GM12891 (cell line): ENCODE measurements at regions not wholly inside any gene's neighbourhood (a gene's known extent, or its start where the extent isn't known, plus 50 kb on each side); places are given as distances from the start of the nearest gene placed in this dataset.

Experiments used
- DNase-seq: peaks from one replicate; pipeline ENCODE4 v3.0.0; 2011; ENCODE audit warnings: low spot score; ENCODE audit not compliant: insufficient read length
- FAIRE-seq: peaks from 2 replicates; lab custom pipeline; 2011; peaks lifted over from hg19 to GRCh38; lab: Jason Lieb, UNC
- PAX5 ChIP-seq: IDR thresholded peaks from 2 replicates; pipeline ENCODE4 v1.6.1; 2011; ENCODE audit warnings: low read length, moderate library complexity, mild to moderate bottlenecking; ENCODE audit not compliant: insufficient read depth, severe bottlenecking
- POLR2A ChIP-seq: IDR thresholded peaks from 2 replicates; pipeline ENCODE4 v1.6.1; 2011; ENCODE audit warnings: low read depth, low read length, control low read depth
- POLR2AphosphoS5 ChIP-seq: IDR thresholded peaks from 2 replicates; pipeline ENCODE4 v1.6.1; 2011; ENCODE audit warnings: low read depth, low read length, control low read depth
- POU2F2 ChIP-seq: IDR thresholded peaks from 2 replicates; pipeline ENCODE4 v1.6.1; 2011; ENCODE audit warnings: low read depth, mild to moderate bottlenecking, control low read depth, low read length, moderate library complexity
- SPI1 ChIP-seq: IDR thresholded peaks from 2 replicates; pipeline ENCODE4 v1.6.1; 2011; ENCODE audit warnings: low read depth, low read length, control low read depth
- TAF1 ChIP-seq: IDR thresholded peaks from 2 replicates; pipeline ENCODE4 v1.6.1; 2011; ENCODE audit warnings: low read depth, low read length, control low read depth

- no peak for FAIRE-seq
- TF ChIP-seq POLR2A (no peak), POLR2AphosphoS5 (no peak), TAF1 (no peak), SPI1 (no peak), POU2F2 (no peak), PAX5 (no peak)
- no peak for DNase-seq
Measured at GRCh38 chr13:72448082-72448481, 279.3 kb downstream of the MZT1 start.

GRCh38 chr13:72444999-72445398 lies 282.4 kb downstream of the MZT1 start:
- FAIRE-seq = no peak

GRCh38 chr13:72437458-72437857 lies 290.0 kb downstream of the MZT1 start:
- no peak for TF ChIP-seq TAF1
- peak; percentile 65 for TF ChIP-seq SPI1
- DNase-seq = no peak
- no peak for FAIRE-seq

More at GRCh38 chr13:72444999-72445398, 282.4 kb downstream of the MZT1 start:
- TF ChIP-seq POU2F2 (no peak), SPI1 (no peak), POLR2A (no peak), TAF1 (no peak), PAX5 (no peak)
- no peak for DNase-seq

- FAIRE-seq (no peak), DNase-seq (no peak)
- TF ChIP-seq POLR2AphosphoS5 (no peak), POU2F2 (no peak), PAX5 (no peak)
Measured at GRCh38 chr13:72435251-72435650, 292.2 kb downstream of the MZT1 start.

- TF ChIP-seq POLR2AphosphoS5 (no peak), PAX5 (no peak), TAF1 (no peak), POU2F2 (no peak), POLR2A (no peak), SPI1 (no peak)
- FAIRE-seq (no peak), DNase-seq (no peak)
Measured at GRCh38 chr13:72431981-72432682, 295.3 kb downstream of the MZT1 start.

- TF ChIP-seq POLR2A (no peak), PAX5 (no peak), POU2F2 (no peak), TAF1 (no peak), SPI1 (no peak), POLR2AphosphoS5 (no peak)
- FAIRE-seq = no peak
- no peak for DNase-seq
Measured at GRCh38 chr13:72430923-72431322, 296.5 kb downstream of the MZT1 start.

- no peak for DNase-seq
- no peak for FAIRE-seq
- TF ChIP-seq SPI1 (no peak), POLR2AphosphoS5 (no peak), TAF1 (no peak), POU2F2 (no peak), POLR2A (no peak), PAX5 (no peak)
Measured at GRCh38 chr13:72427757-72428528, 299.5 kb downstream of the MZT1 start.

- DNase-seq (no peak), FAIRE-seq (no peak)
- TF ChIP-seq POU2F2 (no peak), PAX5 (no peak), TAF1 (no peak), POLR2A (no peak), POLR2AphosphoS5 (no peak), SPI1 (no peak)
Measured at GRCh38 chr13:72424059-72424458, 303.4 kb downstream of the MZT1 start.

GRCh38 chr13:72415817-72416216 lies 311.6 kb downstream of the MZT1 start:
- FAIRE-seq = no peak
- no peak for DNase-seq
- TF ChIP-seq SPI1 (no peak), POU2F2 (no peak), POLR2AphosphoS5 (no peak), TAF1 (no peak), PAX5 (no peak), POLR2A (no peak)

GRCh38 chr13:72412481-72412880 lies 314.9 kb downstream of the MZT1 start:
- TF ChIP-seq POLR2AphosphoS5 (no peak), TAF1 (no peak), SPI1 (no peak), POU2F2 (no peak), PAX5 (no peak), POLR2A (no peak)
- DNase-seq = no peak
- no peak for FAIRE-seq
